ENCODE measurements at regions not wholly inside any gene's neighbourhood (a gene's known extent, or its start where the extent isn't known, plus 50 kb on each side); places are given as distances from the start of the nearest gene placed in this dataset.

DNA sequence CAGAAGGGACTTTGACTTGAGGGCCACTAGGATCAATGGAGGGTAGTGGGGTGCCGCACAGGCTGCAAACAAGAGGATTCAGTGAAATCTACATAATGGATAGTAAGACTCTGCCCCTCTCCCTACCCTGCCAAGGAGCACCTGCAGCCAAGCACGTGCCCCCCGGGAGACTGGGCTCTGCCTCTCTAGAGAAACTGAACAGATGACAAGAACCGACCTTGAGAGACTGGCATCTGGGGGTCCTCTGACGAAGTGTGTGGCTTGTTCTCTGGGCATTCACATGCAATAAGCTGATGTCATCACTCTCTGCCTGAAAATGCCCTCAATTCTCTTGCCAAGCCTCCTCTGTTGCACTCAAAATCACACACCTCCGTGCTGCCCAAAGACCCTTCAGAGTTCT is 132.3 kb downstream of the FAM43A start:
- TF ChIP-seq POLR2A (IDR thresholded peaks at IDR 0.05) (no peak), POLR2AphosphoS5 (IDR thresholded peaks at IDR 0.05) (no peak)

Data from prostate gland (tissue), 1 donor.